Caki2 (cell line): ENCODE measurements at regions not wholly inside any gene's neighbourhood (a gene's known extent, or its start where the extent isn't known, plus 50 kb on each side); places are given as distances from the start of the nearest gene placed in this dataset.

Source experiments
- DNase-seq: peaks from one replicate; pipeline ENCODE4 v3.0.0-alpha.2; 2015; ENCODE audit warnings: low read depth
- in situ Hi-C: cut with HindIII; loops from 2 replicates; pipeline ENCODE4 v1.10.0; 2016; ENCODE audit warnings: low sequenced_read_pairs, low pct_unique_long_range_greater_than_20kb, mixed read lengths

DNA sequence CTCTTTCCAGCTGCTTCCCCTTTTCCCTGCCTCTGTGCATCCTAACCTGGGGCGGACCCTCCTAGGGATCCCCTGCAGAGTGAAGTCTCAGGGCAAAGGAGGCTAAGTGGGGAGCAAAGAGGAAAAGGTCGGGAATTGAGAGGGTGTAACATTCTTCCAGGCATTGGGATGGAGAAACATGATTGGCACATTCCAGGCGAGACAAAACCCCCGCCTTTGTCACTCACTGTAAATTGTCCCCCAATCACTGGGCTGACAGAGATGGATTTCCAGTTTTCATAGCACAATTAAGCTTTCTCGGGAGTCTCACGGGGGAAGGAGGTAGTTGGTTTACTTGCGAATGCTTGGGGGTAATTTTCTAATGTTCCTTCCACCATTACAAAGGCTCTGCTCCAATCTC, 74.9 kb downstream of the MIAT start:
- no peak for DNase-seq
- in situ Hi-C loops, result no loop called here

DNA sequence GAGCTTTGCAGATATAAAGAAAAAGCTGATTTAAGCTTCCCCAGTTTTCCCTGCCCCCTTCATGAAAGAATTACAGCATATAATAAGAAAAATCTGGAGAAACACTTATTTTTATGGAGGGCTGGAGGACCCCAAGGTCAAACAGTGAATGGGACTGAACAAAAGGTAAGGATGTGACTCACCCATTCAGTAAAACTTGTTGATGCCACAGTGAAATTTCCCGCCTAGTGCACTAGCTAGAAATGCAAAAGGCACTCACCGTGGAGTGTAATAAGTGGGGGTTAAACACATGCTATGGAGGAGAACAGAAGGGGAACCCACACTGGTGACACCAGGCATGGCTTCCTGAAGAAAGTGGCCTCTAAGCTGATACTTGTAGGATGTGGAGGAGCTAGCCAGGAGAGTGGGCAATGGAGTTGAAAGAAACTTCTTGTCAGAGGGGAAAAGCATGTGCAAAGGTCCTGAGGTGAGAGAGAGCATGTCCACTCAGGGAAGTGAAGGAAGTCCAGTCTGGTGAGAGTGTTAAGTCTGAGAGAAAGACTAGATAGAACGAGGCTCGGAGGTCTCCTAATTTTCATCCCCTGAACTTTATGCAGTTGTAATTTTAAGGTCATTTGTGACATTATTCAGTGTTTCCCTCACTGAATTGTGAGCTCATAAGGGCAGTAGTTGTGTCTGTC, 77.1 kb downstream of the MIAT start:
- in situ Hi-C loops, result no loop called here

GRCh38 chr22:26735019-26735409, 77.6 kb downstream of the MIAT start:
- DNase-seq, result no peak
- in situ Hi-C loops, result no loop called here

More for the DNA sequence above, 77.1 kb downstream of the MIAT start:
- no peak for DNase-seq

DNA sequence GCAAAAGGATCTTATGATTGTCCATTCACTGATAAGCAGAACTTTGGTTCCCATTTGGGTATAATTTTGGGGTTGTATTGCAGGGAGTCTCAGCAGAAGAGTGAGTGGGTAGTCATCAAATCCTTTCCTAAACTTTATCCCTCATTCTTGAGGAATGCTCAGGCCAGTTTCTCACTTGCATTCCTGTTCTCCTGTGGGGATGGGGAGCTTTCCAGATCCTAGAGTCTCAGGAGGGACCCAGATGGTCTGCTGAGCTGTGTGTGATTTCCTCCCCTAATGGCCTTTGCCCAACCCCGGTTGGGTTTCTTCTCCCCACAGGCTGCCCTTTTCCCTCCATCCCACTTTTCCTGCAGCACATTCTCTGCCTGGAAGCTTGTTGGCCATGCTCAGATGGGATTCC, 79.9 kb downstream of the MIAT start:
- in situ Hi-C loops, result no loop called here

GRCh38 chr22:26740253-26740652, 82.9 kb downstream of the MIAT start:
- DNase-seq, result no peak
- in situ Hi-C loops, result no loop called here

More for the DNA sequence above, 79.9 kb downstream of the MIAT start:
- DNase-seq, result no peak

GRCh38 chr22:26743149-26743548, 85.8 kb downstream of the MIAT start:
- in situ Hi-C loops, result no loop called here

DNA sequence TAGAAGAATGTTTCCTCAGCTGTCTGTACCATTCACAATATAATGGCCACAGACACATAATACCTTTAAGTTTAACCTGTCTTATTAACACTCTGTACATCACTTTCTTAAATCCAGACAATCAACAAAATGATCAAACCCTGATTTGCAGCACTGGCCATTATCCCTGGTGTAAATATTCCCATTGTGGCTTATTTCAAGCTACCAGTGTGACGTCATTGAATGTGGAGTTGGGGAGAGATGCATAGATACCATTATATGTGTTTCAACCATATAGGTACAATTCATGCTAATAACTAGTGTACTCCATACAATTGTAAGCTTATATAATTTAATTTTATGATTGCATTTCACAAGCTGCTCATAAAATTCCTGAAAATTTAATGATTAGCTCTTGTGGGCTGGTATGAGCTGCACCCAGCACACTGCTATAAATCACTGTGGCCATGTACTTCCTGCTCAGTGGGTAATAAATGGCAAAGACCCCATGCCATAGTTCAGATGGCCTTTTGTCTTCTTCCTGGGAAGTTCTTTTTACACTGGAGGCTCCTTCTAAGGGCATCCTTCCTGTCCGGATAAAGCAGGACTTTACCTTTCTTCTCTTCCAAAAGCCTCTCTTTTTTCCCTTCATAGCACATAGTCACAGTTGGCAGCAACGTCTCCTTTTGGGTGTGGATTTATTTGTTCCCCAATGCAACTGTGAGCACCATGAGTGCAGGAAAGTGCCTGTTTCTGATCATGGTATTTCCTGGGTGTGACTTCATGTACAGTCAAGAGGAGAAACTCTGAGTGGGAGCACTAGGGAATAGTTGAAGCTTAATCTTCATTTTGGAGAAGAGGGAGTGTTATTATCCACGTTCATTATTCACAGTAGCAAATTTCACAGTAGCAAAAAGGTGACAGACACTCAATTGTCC, 87.8 kb downstream of the MIAT start:
- peak; percentile 69 for DNase-seq

More at GRCh38 chr22:26743149-26743548, 85.8 kb downstream of the MIAT start:
- DNase-seq, result no peak

GRCh38 chr22:26746311-26746710, 88.9 kb downstream of the MIAT start:
- in situ Hi-C loops, result no loop called here
- no peak for DNase-seq

More for the DNA sequence above, 87.8 kb downstream of the MIAT start:
- in situ Hi-C loops, result no loop called here

GRCh38 chr22:26748845-26749244, 91.5 kb downstream of the MIAT start:
- no peak for DNase-seq
- in situ Hi-C loops, result no loop called here

GRCh38 chr22:26751217-26751616, 93.8 kb downstream of the MIAT start:
- in situ Hi-C loops, result no loop called here
- peak; percentile 73 for DNase-seq

- no peak for DNase-seq
- in situ Hi-C loops, result no loop called here
Observed at GRCh38 chr22:26753125-26753862, 95.9 kb downstream of the MIAT start.

DNA sequence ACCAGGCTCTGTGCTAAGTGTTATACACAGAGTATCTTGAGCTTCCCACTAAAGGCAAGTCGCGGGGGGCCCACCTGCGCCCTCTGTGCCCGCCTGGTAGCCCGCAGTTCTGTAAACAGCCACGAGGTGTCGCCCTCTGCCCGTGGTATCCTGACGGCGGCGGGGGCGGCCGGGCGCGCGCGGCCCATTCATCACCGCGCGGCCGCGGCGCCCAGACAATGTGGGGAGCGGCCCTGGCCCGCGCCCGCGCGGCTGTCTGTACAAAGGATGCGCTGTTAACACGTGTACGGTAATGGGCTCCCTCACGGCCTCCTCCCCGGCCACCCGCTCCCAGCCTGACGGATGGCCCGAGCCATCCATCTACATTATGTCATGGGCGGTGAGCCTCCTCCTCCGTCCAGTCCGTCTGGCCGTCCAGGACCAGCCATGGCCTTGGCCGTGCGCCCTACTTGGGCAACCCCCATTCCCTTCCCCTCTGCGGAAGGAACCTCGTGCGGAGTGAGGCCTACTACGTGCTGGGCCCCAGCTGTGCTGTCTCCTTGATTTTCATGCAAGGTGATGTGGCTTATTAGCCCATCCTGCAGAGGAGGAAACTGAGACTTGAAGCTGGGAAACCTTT, 99.4 kb downstream of the MIAT start:
- peak; percentile 58 for DNase-seq
- in situ Hi-C loops, result no loop called here

GRCh38 chr22:26757496-26757895, 100.1 kb downstream of the MIAT start:
- DNase-seq, result no peak
- in situ Hi-C loops, result no loop called here

- DNase-seq, result peak; percentile 17
- in situ Hi-C loops, result no loop called here
Observed at GRCh38 chr22:26762503-26763472, 105.4 kb downstream of the MIAT start.

DNA sequence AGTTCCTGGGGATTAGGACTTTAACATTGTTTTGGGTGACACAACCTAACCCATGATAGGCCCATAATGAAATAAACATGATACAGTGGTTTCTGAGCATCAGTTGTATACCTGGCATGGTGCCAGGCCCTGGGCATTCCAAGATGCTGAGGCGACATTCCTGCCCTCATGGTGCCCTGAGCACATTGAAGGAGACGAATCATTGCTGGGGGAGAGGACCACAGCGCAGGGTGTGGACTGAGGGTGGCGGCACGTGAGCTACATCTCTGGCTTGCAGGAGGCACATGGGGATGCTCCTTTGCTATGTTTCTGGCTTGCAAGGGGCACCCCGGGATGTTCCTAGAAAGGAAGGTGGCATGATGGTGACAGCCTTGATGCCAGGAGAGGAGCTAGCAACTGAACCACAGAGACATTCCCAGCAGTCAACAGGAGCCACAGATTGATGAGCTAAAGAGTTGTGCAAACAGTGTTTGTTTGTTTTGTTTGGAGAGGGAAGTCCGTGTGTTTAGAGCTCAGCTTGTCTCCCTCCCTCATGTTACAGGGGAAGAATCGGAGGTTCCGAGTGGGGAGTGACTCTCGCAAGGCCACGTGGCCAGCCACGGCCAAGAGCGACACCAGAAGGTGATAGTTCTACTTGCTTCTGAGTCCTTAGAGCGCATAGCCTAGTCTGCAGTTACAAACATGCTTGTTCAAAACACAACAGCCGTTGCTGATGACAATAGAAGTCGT, 106.4 kb downstream of the MIAT start:
- peak; percentile 86 for DNase-seq
- in situ Hi-C loops, result no loop called here

DNA sequence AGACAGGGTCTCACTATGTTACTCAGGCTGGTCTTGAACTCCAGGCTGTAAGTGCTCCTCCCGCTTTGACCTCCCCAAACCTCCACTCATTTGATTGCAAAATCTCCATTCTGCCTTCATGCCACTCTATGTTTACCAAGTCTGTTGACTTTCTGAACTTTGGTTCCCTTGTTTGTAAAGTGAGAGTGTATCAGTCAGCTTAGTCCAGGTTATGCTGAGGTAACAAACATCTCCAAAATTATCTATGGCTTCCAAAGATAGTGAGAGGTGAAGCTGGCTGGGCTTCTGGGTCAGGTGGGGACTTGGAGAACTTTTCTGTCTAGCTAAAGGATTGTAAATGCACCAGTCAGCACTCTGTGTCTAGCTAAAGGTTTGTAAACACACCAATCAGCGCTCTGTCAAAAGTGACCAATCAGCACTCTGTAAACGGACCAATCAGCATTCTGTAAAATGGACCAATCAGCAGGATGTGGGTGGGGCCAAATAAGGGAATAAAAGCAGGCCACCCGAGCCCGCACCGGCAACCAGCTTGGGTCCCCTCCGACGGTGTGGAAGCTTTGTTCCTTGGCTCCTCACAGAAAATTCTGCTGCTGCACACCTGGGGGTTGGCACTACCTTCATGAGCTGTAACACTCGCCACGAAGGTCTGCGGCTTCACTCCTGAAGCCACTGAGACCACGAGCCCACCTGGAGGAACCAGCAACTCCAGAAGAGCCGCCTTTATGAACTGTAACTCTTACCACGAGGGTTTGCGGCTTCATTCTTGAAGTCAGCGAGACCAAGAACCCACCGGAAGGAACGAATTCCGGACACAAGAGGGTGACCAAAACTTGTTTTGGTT, 109.3 kb downstream of the MIAT start:
- DNase-seq, result no peak
- in situ Hi-C loops, result no loop called here
